GM23338 (cell line): ENCODE measurements at regions not wholly inside any gene's neighbourhood (a gene's known extent, or its start where the extent isn't known, plus 50 kb on each side); places are given as distances from the start of the nearest gene placed in this dataset.
A peak's percentile ranks its signal among the peaks of the same experiment; 100 is the strongest.

Source experiments
- ATAC-seq: fragments of 200-7000 bp; cut with Tn5 transposase; 3 replicates; pipeline ENCODE4 v1.9.1; 2020
- DNase-seq: peaks from one replicate; pipeline ENCODE4 v3.0.0-alpha.2; 2015; ENCODE audit warnings: low spot score
- H2AFZ ChIP-seq: fragments of 200-600 bp; sonication (generic); 2 replicates; pipeline ENCODE4 v1.8.0; 2016; ENCODE audit warnings: antibody characterized with exemption, mild to moderate bottlenecking, moderate library complexity
- H3F3A ChIP-seq: fragments of 200-600 bp; sonication (generic); replicated peaks from 2 replicates; pipeline ENCODE4 v1.8.0; 2017; ENCODE audit warnings: antibody characterized with exemption, mixed run types, low read depth
- H3K27ac ChIP-seq: fragments of 200-600 bp; sonication (generic); 2 replicates; pipeline ENCODE4 v1.6.1; 2016; ENCODE audit warnings: low read depth
- H3K27me3 ChIP-seq: fragments of 200-600 bp; sonication (generic); 2 replicates; pipeline ENCODE4 v1.8.0; 2016; ENCODE audit warnings: mild to moderate bottlenecking, mixed run types, moderate library complexity; ENCODE audit not compliant: insufficient read depth
- H3K36me3 ChIP-seq: fragments of 200-600 bp; sonication (generic); 2 replicates; pipeline ENCODE4 v1.8.0; 2016; ENCODE audit warnings: mild to moderate bottlenecking; ENCODE audit not compliant: insufficient read depth
- H3K4me1 ChIP-seq: fragments of 200-600 bp; sonication (generic); 2 replicates; pipeline ENCODE4 v1.8.0; 2016; ENCODE audit warnings: mild to moderate bottlenecking, moderate library complexity; ENCODE audit not compliant: insufficient read depth
- H3K4me2 ChIP-seq: fragments of 200-600 bp; sonication (generic); 2 replicates; pipeline ENCODE4 v1.7.1; 2017; ENCODE audit warnings: mixed run types
- H3K4me3 ChIP-seq: fragments of 200-600 bp; sonication (generic); 2 replicates; pipeline ENCODE4 v1.6.1; 2016; ENCODE audit warnings: mixed run types
- H3K79me2 ChIP-seq: fragments of 200-600 bp; sonication (generic); replicated peaks from 2 replicates; pipeline ENCODE4 v1.8.0; 2017; ENCODE audit warnings: mild to moderate bottlenecking; ENCODE audit not compliant: insufficient read depth
- H3K9me2 ChIP-seq: fragments of 200-600 bp; sonication (generic); 2 replicates; pipeline ENCODE4 v1.8.0; 2017; ENCODE audit not compliant: insufficient read depth
- H4K20me1 ChIP-seq: fragments of 200-600 bp; sonication (generic); replicated peaks from 2 replicates; pipeline ENCODE4 v1.8.0; 2017; ENCODE audit warnings: mild to moderate bottlenecking; ENCODE audit not compliant: insufficient read depth
- H3K27ac Mint-ChIP-seq: 2 replicates; pipeline ENCODE4 v1.8.0; 2020; ENCODE audit warnings: inconsistent platforms, mild to moderate bottlenecking, moderate library complexity, mixed read lengths
- H3K27me3 Mint-ChIP-seq: 3 replicates; pipeline ENCODE4 v1.8.0; 2022; ENCODE audit warnings: low read depth, mild to moderate bottlenecking, moderate library complexity, mixed read lengths, inconsistent platforms; ENCODE audit not compliant: insufficient read depth, poor library complexity
- H3K36me3 Mint-ChIP-seq: 3 replicates; pipeline ENCODE4 v1.8.0; 2021; ENCODE audit warnings: low read depth, mild to moderate bottlenecking, inconsistent platforms, moderate library complexity, mixed read lengths
- H3K4me1 Mint-ChIP-seq: 3 replicates; pipeline ENCODE4 v1.8.0; 2020; ENCODE audit warnings: mild to moderate bottlenecking, inconsistent platforms, mixed read lengths
- H3K4me3 Mint-ChIP-seq: 3 replicates; pipeline ENCODE4 v1.8.0; 2021; ENCODE audit warnings: moderate library complexity, mild to moderate bottlenecking, inconsistent platforms, mixed read lengths
- H3K9me3 Mint-ChIP-seq: 3 replicates; pipeline ENCODE4 v1.8.0; 2020; ENCODE audit warnings: moderate library complexity, mild to moderate bottlenecking, inconsistent platforms, mixed read lengths
- CREB1 ChIP-seq: fragments of 250-450 bp; sonication (Bioruptor Pico); IDR thresholded peaks from 2 replicates; pipeline ENCODE4 v1.5.0; 2020; ENCODE audit warnings: low read depth, mild to moderate bottlenecking, moderate library complexity
- EZH2 ChIP-seq: fragments of 200-600 bp; sonication (generic); IDR thresholded peaks from one replicate; pipeline ENCODE4 v1.8.0; 2017; ENCODE audit warnings: antibody characterized with exemption, mild to moderate bottlenecking, low read depth; ENCODE audit not compliant: unreplicated experiment
- EZH2phosphoT487 ChIP-seq: fragments of 200-600 bp; sonication (generic); IDR thresholded peaks from one replicate; pipeline ENCODE4 v1.8.1; 2018; ENCODE audit warnings: antibody characterized with exemption; ENCODE audit not compliant: unreplicated experiment
- JUNB ChIP-seq: IDR thresholded peaks from one replicate; pipeline ENCODE4 v1.6.1; 2016; ENCODE audit warnings: antibody characterized with exemption; ENCODE audit not compliant: unreplicated experiment
- NANOG ChIP-seq: IDR thresholded peaks from 2 replicates; pipeline ENCODE4 v1.6.1; 2016; ENCODE audit warnings: antibody characterized with exemption, borderline replicate concordance
- POLR2AphosphoS5 ChIP-seq: IDR thresholded peaks from 2 replicates; pipeline ENCODE4 v1.6.1; 2016; ENCODE audit warnings: antibody characterized with exemption, low read depth
- STAT1 ChIP-seq: IDR thresholded peaks from one replicate; pipeline ENCODE4 v1.6.1; 2016; ENCODE audit warnings: antibody characterized with exemption; ENCODE audit not compliant: unreplicated experiment
- ZNF114 ChIP-seq: fragments of 250-450 bp; sonication (Bioruptor Pico); IDR thresholded peaks from 2 replicates; pipeline ENCODE4 v1.5.0; 2020; ENCODE audit warnings: mild to moderate bottlenecking, moderate library complexity
- ZNF331 ChIP-seq: fragments of 250-450 bp; sonication (Bioruptor Pico); IDR thresholded peaks from 2 replicates; pipeline ENCODE4 v1.5.0; 2020; ENCODE audit warnings: low read depth, mild to moderate bottlenecking, moderate library complexity
- TF ChIP-seq, protein P1 (sequence below): fragments of 250-450 bp; sonication (Bioruptor Pico); IDR thresholded peaks from 2 replicates; pipeline ENCODE4 v1.5.0; 2020; ENCODE audit warnings: mild to moderate bottlenecking, moderate library complexity
- TF ChIP-seq, protein P2 (sequence below), 2 experiments: fragments of 200-600 bp in 1 of 2; sonication (generic) in 1 of 2; conservative IDR thresholded peaks; 2 replicates each; pipeline versions ENCODE4 v1.5.1 to v1.6.1; 2016 to 2017; ENCODE audit warnings: antibody characterized with exemption in 2 of 2, low read depth in 2 of 2, mild to moderate bottlenecking in 2 of 2, moderate library complexity in 1 of 2
- TF ChIP-seq, protein P3 (sequence below): IDR thresholded peaks from one replicate; pipeline ENCODE4 v1.6.1; 2018; ENCODE audit warnings: antibody characterized with exemption; ENCODE audit not compliant: unreplicated experiment
- TF ChIP-seq, protein P4 (sequence below): IDR thresholded peaks from 2 replicates; pipeline ENCODE4 v1.6.1; 2016; ENCODE audit warnings: antibody characterized with exemption

DNA sequence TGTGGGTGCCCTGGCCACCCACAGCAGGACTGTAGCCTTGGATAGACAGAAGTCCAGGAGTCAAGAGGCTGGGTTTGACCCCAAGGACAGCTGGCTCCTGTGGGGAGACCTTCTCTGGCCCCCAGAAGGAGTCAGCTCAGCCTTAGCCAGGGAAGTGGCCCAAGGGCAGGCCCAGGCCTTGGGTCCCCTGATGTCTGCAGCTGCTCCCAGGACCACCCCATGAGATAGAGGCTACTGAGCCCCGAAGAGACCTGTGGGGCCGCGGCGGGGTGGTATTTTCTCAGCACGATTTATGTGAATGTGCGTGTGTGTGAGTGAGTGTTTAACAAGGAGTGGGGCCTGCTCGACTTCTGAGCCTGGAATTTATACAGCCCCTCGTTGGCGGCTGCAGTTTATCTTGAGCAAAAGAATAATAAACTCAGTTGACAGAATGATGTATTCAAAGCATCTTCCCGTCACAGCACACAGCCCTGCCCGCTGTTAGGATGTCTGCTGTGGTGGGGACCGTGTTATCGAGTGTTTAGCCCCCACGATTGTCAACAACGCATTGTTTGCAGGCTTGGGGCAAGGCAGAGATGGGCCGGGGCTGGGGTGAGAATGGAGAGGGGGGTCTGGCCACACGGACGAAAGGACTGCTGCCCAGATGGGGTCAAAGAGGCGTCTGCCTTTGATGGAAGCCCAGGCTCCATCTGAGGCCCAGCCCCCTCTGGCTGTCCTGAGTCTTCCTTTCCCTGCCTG is 163.3 kb downstream of the VEGFA start:
- Mint-ChIP-seq H3K27ac (no peak overlapping the region), H3K9me3 (no peaks in the 10 kb centered on the region), H3K27me3 (peaks cover 21% of the 10 kb centered on the region), H3K4me1 (peaks cover 12% of the 10 kb centered on the region), H3K4me3 (no peak overlapping the region; the same call in 2 of the 3 replicates), H3K36me3 (no peaks in the 10 kb centered on the region; the same call in 2 of the 3 replicates)
- no peaks in the 10 kb centered on the region for H4K20me1 ChIP-seq
- no peak overlapping the region for H3K27ac ChIP-seq
- H3K4me1 ChIP-seq, result no peaks in the 10 kb centered on the region
- TF ChIP-seq ZNF114 (CRISPR knock-in tag) (no peak), CREB1 (CRISPR knock-in tag) (no peak), EZH2phosphoT487 (no peak), ZNF331 (CRISPR knock-in tag) (no peak), STAT1 (no peak), POLR2AphosphoS5 (no peak), JUNB (no peak), NANOG (no peak), EZH2 (no peak)
- TF ChIP-seq, protein P1, sequence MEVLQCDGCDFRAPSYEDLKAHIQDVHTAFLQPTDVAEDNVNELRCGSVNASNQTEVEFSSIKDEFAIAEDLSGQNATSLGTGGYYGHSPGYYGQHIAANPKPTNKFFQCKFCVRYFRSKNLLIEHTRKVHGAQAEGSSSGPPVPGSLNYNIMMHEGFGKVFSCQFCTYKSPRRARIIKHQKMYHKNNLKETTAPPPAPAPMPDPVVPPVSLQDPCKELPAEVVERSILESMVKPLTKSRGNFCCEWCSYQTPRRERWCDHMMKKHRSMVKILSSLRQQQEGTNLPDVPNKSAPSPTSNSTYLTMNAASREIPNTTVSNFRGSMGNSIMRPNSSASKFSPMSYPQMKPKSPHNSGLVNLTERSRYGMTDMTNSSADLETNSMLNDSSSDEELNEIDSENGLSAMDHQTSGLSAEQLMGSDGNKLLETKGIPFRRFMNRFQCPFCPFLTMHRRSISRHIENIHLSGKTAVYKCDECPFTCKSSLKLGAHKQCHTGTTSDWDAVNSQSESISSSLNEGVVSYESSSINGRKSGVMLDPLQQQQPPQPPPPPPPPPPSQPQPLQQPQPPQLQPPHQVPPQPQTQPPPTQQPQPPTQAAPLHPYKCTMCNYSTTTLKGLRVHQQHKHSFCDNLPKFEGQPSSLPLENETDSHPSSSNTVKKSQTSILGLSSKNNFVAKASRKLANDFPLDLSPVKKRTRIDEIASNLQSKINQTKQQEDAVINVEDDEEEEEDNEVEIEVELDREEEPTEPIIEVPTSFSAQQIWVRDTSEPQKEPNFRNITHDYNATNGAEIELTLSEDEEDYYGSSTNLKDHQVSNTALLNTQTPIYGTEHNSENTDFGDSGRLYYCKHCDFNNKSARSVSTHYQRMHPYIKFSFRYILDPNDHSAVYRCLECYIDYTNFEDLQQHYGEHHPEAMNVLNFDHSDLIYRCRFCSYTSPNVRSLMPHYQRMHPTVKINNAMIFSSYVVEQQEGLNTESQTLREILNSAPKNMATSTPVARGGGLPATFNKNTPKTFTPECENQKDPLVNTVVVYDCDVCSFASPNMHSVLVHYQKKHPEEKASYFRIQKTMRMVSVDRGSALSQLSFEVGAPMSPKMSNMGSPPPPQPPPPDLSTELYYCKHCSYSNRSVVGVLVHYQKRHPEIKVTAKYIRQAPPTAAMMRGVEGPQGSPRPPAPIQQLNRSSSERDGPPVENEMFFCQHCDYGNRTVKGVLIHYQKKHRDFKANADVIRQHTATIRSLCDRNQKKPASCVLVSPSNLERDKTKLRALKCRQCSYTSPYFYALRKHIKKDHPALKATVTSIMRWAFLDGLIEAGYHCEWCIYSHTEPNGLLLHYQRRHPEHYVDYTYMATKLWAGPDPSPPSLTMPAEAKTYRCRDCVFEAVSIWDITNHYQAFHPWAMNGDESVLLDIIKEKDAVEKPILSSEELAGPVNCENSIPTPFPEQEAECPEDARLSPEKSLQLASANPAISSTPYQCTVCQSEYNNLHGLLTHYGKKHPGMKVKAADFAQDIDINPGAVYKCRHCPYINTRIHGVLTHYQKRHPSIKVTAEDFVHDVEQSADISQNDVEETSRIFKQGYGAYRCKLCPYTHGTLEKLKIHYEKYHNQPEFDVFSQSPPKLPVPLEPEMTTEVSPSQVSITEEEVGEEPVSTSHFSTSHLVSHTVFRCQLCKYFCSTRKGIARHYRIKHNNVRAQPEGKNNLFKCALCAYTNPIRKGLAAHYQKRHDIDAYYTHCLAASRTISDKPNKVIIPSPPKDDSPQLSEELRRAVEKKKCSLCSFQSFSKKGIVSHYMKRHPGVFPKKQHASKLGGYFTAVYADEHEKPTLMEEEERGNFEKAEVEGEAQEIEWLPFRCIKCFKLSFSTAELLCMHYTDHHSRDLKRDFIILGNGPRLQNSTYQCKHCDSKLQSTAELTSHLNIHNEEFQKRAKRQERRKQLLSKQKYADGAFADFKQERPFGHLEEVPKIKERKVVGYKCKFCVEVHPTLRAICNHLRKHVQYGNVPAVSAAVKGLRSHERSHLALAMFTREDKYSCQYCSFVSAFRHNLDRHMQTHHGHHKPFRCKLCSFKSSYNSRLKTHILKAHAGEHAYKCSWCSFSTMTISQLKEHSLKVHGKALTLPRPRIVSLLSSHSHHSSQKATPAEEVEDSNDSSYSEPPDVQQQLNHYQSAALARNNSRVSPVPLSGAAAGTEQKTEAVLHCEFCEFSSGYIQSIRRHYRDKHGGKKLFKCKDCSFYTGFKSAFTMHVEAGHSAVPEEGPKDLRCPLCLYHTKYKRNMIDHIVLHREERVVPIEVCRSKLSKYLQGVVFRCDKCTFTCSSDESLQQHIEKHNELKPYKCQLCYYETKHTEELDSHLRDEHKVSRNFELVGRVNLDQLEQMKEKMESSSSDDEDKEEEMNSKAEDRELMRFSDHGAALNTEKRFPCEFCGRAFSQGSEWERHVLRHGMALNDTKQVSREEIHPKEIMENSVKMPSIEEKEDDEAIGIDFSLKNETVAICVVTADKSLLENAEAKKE (CRISPR knock-in tag), result no peak
- TF ChIP-seq, protein P2, sequence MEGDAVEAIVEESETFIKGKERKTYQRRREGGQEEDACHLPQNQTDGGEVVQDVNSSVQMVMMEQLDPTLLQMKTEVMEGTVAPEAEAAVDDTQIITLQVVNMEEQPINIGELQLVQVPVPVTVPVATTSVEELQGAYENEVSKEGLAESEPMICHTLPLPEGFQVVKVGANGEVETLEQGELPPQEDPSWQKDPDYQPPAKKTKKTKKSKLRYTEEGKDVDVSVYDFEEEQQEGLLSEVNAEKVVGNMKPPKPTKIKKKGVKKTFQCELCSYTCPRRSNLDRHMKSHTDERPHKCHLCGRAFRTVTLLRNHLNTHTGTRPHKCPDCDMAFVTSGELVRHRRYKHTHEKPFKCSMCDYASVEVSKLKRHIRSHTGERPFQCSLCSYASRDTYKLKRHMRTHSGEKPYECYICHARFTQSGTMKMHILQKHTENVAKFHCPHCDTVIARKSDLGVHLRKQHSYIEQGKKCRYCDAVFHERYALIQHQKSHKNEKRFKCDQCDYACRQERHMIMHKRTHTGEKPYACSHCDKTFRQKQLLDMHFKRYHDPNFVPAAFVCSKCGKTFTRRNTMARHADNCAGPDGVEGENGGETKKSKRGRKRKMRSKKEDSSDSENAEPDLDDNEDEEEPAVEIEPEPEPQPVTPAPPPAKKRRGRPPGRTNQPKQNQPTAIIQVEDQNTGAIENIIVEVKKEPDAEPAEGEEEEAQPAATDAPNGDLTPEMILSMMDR (conservative IDR thresholded peaks at IDR 0.05; ENCODE audit: low read depth in 2 of 2), result no peak
- TF ChIP-seq, protein P3, sequence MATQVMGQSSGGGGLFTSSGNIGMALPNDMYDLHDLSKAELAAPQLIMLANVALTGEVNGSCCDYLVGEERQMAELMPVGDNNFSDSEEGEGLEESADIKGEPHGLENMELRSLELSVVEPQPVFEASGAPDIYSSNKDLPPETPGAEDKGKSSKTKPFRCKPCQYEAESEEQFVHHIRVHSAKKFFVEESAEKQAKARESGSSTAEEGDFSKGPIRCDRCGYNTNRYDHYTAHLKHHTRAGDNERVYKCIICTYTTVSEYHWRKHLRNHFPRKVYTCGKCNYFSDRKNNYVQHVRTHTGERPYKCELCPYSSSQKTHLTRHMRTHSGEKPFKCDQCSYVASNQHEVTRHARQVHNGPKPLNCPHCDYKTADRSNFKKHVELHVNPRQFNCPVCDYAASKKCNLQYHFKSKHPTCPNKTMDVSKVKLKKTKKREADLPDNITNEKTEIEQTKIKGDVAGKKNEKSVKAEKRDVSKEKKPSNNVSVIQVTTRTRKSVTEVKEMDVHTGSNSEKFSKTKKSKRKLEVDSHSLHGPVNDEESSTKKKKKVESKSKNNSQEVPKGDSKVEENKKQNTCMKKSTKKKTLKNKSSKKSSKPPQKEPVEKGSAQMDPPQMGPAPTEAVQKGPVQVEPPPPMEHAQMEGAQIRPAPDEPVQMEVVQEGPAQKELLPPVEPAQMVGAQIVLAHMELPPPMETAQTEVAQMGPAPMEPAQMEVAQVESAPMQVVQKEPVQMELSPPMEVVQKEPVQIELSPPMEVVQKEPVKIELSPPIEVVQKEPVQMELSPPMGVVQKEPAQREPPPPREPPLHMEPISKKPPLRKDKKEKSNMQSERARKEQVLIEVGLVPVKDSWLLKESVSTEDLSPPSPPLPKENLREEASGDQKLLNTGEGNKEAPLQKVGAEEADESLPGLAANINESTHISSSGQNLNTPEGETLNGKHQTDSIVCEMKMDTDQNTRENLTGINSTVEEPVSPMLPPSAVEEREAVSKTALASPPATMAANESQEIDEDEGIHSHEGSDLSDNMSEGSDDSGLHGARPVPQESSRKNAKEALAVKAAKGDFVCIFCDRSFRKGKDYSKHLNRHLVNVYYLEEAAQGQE, result no peak
- TF ChIP-seq, protein P4, sequence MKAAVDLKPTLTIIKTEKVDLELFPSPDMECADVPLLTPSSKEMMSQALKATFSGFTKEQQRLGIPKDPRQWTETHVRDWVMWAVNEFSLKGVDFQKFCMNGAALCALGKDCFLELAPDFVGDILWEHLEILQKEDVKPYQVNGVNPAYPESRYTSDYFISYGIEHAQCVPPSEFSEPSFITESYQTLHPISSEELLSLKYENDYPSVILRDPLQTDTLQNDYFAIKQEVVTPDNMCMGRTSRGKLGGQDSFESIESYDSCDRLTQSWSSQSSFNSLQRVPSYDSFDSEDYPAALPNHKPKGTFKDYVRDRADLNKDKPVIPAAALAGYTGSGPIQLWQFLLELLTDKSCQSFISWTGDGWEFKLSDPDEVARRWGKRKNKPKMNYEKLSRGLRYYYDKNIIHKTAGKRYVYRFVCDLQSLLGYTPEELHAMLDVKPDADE, result no peak
- no peaks in the 10 kb centered on the region for H3K27me3 ChIP-seq
- 0 out of 2 replicates have a peak overlapping the region, but pooled peaks have one; percentile 23 for H2AFZ ChIP-seq
- no peak overlapping the region for H3K4me3 ChIP-seq
- ATAC-seq (no peak), DNase-seq (no peak)
- H3K79me2 ChIP-seq, result no peaks in the 10 kb centered on the region
- H3K9me2 ChIP-seq, result no peaks in the 10 kb centered on the region
- H3K4me2 ChIP-seq, result no peak overlapping the region
- H3F3A ChIP-seq, result no peaks in the 10 kb centered on the region
- no peaks in the 10 kb centered on the region for H3K36me3 ChIP-seq
